ENCODE measurements at regions not wholly inside any gene's neighbourhood (a gene's known extent, or its start where the extent isn't known, plus 50 kb on each side); places are given as distances from the start of the nearest gene placed in this dataset.

GRCh38 chr4:11507920-11508319, 79.2 kb upstream of the HS3ST1 start:
- Histone ChIP-seq H3K4me3 (ENCODE audit: low read depth in 2 of 2, low read length in 1 of 2) (no peak overlapping the region), H3K36me3 (replicated peaks in 1 of 2; ENCODE audit: control insufficient read depth in 1 of 2, insufficient read depth in 2 of 2, low read length in 1 of 2) (no peaks in the 10 kb centered on the region), H4K20me1 (ENCODE audit: insufficient read depth) (no peaks in the 10 kb centered on the region), H3K4me1 (ENCODE audit: control insufficient read depth in 1 of 2, insufficient read depth in 2 of 2, low read depth in 1 of 2, low read length in 1 of 2) (no peaks in the 10 kb centered on the region), H3K9me2 (no peaks in the 10 kb centered on the region), H3K27me3 (ENCODE audit: insufficient read depth) (no peaks in the 10 kb centered on the region), H3K9me3 (no peaks in the 10 kb centered on the region), H3K27ac (ENCODE audit: low read depth in 2 of 2, low read length in 1 of 2) (no peak overlapping the region), H3K4me2 (no peak overlapping the region), H3F3A (replicated peaks; ENCODE audit: insufficient read depth) (no peaks in the 10 kb centered on the region), H3K79me2 (ENCODE audit: insufficient read depth) (no peaks in the 10 kb centered on the region), H2AFZ (ENCODE audit: low read depth) (no peak overlapping the region), H3K9ac (no peak overlapping the region)
- WGBS (ENCODE audit: low lambda C conversion rate): 11% methylated on average over 3 of the region's 3 CpGs
- POLR2A ChIA-PET: no interaction called here
- DNase-seq: no peak
- TF ChIP-seq FOXM1 (IDR thresholded peaks at IDR 0.05; ENCODE audit: low read depth): no peak
- no peak for TF ChIP-seq NFIC (IDR thresholded peaks at IDR 0.05; ENCODE audit: borderline replicate concordance)
- no peak for TF ChIP-seq ELF1 (IDR thresholded peaks at IDR 0.05)
- no peak for TF ChIP-seq MXI1 (IDR thresholded peaks at IDR 0.05; ENCODE audit: low read depth, low read length)
- TF ChIP-seq FOXJ3 (CRISPR knock-in tag; IDR thresholded peaks at IDR 0.05): no peak
- TF ChIP-seq, protein P1, sequence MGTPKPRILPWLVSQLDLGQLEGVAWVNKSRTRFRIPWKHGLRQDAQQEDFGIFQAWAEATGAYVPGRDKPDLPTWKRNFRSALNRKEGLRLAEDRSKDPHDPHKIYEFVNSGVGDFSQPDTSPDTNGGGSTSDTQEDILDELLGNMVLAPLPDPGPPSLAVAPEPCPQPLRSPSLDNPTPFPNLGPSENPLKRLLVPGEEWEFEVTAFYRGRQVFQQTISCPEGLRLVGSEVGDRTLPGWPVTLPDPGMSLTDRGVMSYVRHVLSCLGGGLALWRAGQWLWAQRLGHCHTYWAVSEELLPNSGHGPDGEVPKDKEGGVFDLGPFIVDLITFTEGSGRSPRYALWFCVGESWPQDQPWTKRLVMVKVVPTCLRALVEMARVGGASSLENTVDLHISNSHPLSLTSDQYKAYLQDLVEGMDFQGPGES (IDR thresholded peaks at IDR 0.05; ENCODE audit: low read depth, low read length): no peak
- no peak for TF ChIP-seq CHD2 (IDR thresholded peaks at IDR 0.05; ENCODE audit: low read length, partially characterized antibody)
- no peak for TF ChIP-seq RXRA (IDR thresholded peaks at IDR 0.05; ENCODE audit: borderline replicate concordance, low read depth)
- TF ChIP-seq SIN3A (IDR thresholded peaks at IDR 0.05; ENCODE audit: borderline replicate concordance, low read depth, low read length): no peak
- no peak for TF ChIP-seq GATA2 (CRISPR knock-in tag; IDR thresholded peaks at IDR 0.05)
- TF ChIP-seq EZH2phosphoT487 (IDR thresholded peaks at IDR 0.05; ENCODE audit: borderline replicate concordance, low read depth): no peak
- TF ChIP-seq, protein P2, sequence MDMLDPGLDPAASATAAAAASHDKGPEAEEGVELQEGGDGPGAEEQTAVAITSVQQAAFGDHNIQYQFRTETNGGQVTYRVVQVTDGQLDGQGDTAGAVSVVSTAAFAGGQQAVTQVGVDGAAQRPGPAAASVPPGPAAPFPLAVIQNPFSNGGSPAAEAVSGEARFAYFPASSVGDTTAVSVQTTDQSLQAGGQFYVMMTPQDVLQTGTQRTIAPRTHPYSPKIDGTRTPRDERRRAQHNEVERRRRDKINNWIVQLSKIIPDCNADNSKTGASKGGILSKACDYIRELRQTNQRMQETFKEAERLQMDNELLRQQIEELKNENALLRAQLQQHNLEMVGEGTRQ (IDR thresholded peaks at IDR 0.05; ENCODE audit: borderline replicate concordance, low read depth, low read length): no peak
- TF ChIP-seq EP300 (IDR thresholded peaks at IDR 0.05; ENCODE audit: borderline replicate concordance in 1 of 2, low read depth in 1 of 2, low read length in 1 of 2): no peak
- no peak for TF ChIP-seq RCOR1 (IDR thresholded peaks at IDR 0.05; ENCODE audit: low read length)
- no peak for TF ChIP-seq MEF2A (IDR thresholded peaks at IDR 0.05; ENCODE audit: borderline replicate concordance, low read depth)
- CTCF ChIA-PET: interaction anchor here (1.0 kb wide), 1 partner anchor 15 kb away, joined by 3 read pairs; no protein-coding TSS in a partner anchor

GRCh38 chr4:11506194-11506593, 77.5 kb upstream of the HS3ST1 start:
- H4K20me1 ChIP-seq (ENCODE audit: insufficient read depth): no peaks in the 10 kb centered on the region
- ChIA-PET CTCF (no interaction called here), POLR2A (no interaction called here)
- TF ChIP-seq NRF1 (IDR thresholded peaks at IDR 0.05; ENCODE audit: low read depth, low read length) (no peak), GABPA (IDR thresholded peaks at IDR 0.05; ENCODE audit: low read depth) (no peak), FOSL2 (IDR thresholded peaks at IDR 0.05; ENCODE audit: borderline replicate concordance, low read depth) (no peak), POLR2AphosphoS5 (IDR thresholded peaks at IDR 0.05; ENCODE audit: low read depth, low read length) (no peak), JUND (IDR thresholded peaks at IDR 0.05) (no peak), USF1 (IDR thresholded peaks at IDR 0.05; ENCODE audit: borderline replicate concordance, low read depth) (no peak), TEAD4 (IDR thresholded peaks at IDR 0.05; ENCODE audit: borderline replicate concordance, insufficient read depth) (no peak), RFX5 (IDR thresholded peaks at IDR 0.05; ENCODE audit: low read length) (no peak), RAD21 (IDR thresholded peaks at IDR 0.05; ENCODE audit: low read length) (no peak), YY1 (IDR thresholded peaks at IDR 0.05; ENCODE audit: low read depth) (no peak), RXRA (IDR thresholded peaks at IDR 0.05; ENCODE audit: borderline replicate concordance, low read depth) (no peak), SMC3 (IDR thresholded peaks at IDR 0.05; ENCODE audit: low read depth, low read length) (no peak), MXI1 (IDR thresholded peaks at IDR 0.05; ENCODE audit: low read depth, low read length) (no peak), NFIC (IDR thresholded peaks at IDR 0.05; ENCODE audit: borderline replicate concordance) (no peak), FOXJ3 (CRISPR knock-in tag; IDR thresholded peaks at IDR 0.05) (no peak)
- TF ChIP-seq, protein P2 (IDR thresholded peaks at IDR 0.05; ENCODE audit: borderline replicate concordance, low read depth, low read length): no peak
- no peaks in the 10 kb centered on the region for H3K4me1 ChIP-seq (ENCODE audit: control insufficient read depth in 1 of 2, insufficient read depth in 2 of 2, low read depth in 1 of 2, low read length in 1 of 2)
- H3K9ac ChIP-seq: no peak overlapping the region
- H3K79me2 ChIP-seq (ENCODE audit: insufficient read depth): no peaks in the 10 kb centered on the region
- no peaks in the 10 kb centered on the region for H3K9me3 ChIP-seq
- H3K9me2 ChIP-seq: no peaks in the 10 kb centered on the region
- WGBS (ENCODE audit: low lambda C conversion rate): 36% methylated on average over 4 of the region's 4 CpGs
- no peak overlapping the region for H3K4me2 ChIP-seq
- H3F3A ChIP-seq (replicated peaks; ENCODE audit: insufficient read depth): no peaks in the 10 kb centered on the region
- H3K27ac ChIP-seq (ENCODE audit: low read depth in 2 of 2, low read length in 1 of 2): no peak overlapping the region
- H3K27me3 ChIP-seq (ENCODE audit: insufficient read depth): no peaks in the 10 kb centered on the region
- H3K36me3 ChIP-seq (replicated peaks in 1 of 2; ENCODE audit: control insufficient read depth in 1 of 2, insufficient read depth in 2 of 2, low read length in 1 of 2): no peaks in the 10 kb centered on the region
- DNase-seq: no peak
- H2AFZ ChIP-seq (ENCODE audit: low read depth): no peak overlapping the region
- H3K4me3 ChIP-seq (ENCODE audit: low read depth in 2 of 2, low read length in 1 of 2): no peak overlapping the region
